ENCODE measurements at regions not wholly inside any gene's neighbourhood (a gene's known extent, or its start where the extent isn't known, plus 50 kb on each side); places are given as distances from the start of the nearest gene placed in this dataset.

DNA sequence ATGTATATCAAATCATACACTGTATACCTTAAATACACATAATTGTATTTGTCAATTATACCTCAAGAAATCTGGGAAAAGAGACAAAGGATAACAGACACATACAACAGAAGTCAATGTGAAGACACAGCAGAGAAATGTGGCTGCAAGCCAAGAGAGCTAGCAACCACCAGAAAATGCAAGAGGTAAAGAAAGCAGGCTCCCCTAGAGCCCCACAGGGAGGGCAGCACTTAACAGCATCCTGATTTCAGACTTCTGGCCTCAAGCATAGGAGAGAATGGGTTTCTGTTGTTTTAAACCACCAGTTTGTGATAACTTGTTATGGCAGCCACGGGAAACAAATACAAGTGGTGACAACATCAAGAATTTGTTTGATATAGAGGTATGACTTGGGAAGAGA is 1197.2 kb downstream of the SORCS1 start:
- no peaks in the 10 kb centered on the region for H3K9me3 ChIP-seq (ENCODE audit: control insufficient read depth in 2 of 2, low read length in 2 of 2)
- H3K27ac ChIP-seq (ENCODE audit: low read depth in 2 of 2, low read length in 2 of 2): no peak overlapping the region
- H3K27me3 ChIP-seq (ENCODE audit: control insufficient read depth in 2 of 2, insufficient read depth in 2 of 2, low read length in 2 of 2): no peaks in the 10 kb centered on the region
- no peaks in the 10 kb centered on the region for H3K36me3 ChIP-seq (ENCODE audit: control insufficient read depth in 2 of 2, insufficient read depth in 2 of 2, low read length in 2 of 2)
- no peaks in the 10 kb centered on the region for H3K4me1 ChIP-seq (ENCODE audit: control insufficient read depth in 2 of 2, insufficient read depth in 2 of 2, low read length in 2 of 2)
- H3K9ac ChIP-seq (ENCODE audit: low read depth in 1 of 2, low read length in 2 of 2): no peak overlapping the region
- no peak overlapping the region for H3K4me3 ChIP-seq (ENCODE audit: low read length in 2 of 2)

DNA sequence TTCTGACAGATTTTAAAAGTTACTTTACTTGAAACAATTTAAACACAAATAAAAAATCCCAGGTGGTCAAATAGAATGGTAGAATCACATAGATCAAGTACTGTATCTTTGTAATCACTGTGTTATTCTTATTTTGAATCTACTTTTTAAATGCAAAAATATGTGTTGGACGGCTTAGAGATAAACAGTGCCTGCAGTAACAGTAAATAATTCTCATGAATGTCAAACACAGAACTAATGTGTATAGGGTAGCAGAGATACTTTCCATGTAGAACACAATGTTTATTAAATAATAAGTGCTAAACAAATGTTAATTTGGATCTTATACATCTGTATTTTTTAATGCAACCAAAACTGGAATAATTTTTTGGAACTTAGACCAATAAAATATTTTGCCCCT is 1199.4 kb downstream of the SORCS1 start:
- H3K36me3 ChIP-seq (ENCODE audit: control insufficient read depth in 2 of 2, insufficient read depth in 2 of 2, low read length in 2 of 2): no peaks in the 10 kb centered on the region
- no peaks in the 10 kb centered on the region for H3K27me3 ChIP-seq (ENCODE audit: control insufficient read depth in 2 of 2, insufficient read depth in 2 of 2, low read length in 2 of 2)
- H3K9me3 ChIP-seq (ENCODE audit: control insufficient read depth in 2 of 2, low read length in 2 of 2): no peaks in the 10 kb centered on the region
- H3K9ac ChIP-seq (ENCODE audit: low read depth in 1 of 2, low read length in 2 of 2): no peak overlapping the region
- H3K27ac ChIP-seq (ENCODE audit: low read depth in 2 of 2, low read length in 2 of 2): no peak overlapping the region
- no peaks in the 10 kb centered on the region for H3K4me1 ChIP-seq (ENCODE audit: control insufficient read depth in 2 of 2, insufficient read depth in 2 of 2, low read length in 2 of 2)
- H3K4me3 ChIP-seq (ENCODE audit: low read length in 2 of 2): no peak overlapping the region

DNA sequence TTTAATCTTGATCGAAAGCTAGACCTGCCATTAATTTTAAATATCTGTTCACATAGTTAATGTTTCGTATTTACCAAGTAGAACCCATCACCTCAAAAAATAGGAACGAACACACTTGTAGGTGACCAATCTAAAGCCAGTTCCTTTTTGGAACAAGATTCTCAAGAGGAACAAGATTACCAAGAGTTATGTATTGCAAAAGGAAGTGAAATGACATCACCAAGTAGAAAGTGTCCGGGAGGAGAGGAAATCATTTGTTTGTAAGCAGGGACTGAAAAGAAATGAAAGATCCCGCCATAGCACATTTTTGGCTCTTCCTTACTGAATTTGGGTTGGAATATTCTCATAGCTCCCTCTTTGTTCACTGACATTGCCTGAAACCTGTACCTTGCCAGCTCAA is 1200.5 kb downstream of the SORCS1 start:
- Histone ChIP-seq H3K36me3 (ENCODE audit: control insufficient read depth in 2 of 2, insufficient read depth in 2 of 2, low read length in 2 of 2) (no peaks in the 10 kb centered on the region), H3K4me3 (ENCODE audit: low read length in 2 of 2) (no peak overlapping the region), H3K27me3 (ENCODE audit: control insufficient read depth in 2 of 2, insufficient read depth in 2 of 2, low read length in 2 of 2) (no peaks in the 10 kb centered on the region), H3K27ac (ENCODE audit: low read depth in 2 of 2, low read length in 2 of 2) (no peak overlapping the region), H3K4me1 (ENCODE audit: control insufficient read depth in 2 of 2, insufficient read depth in 2 of 2, low read length in 2 of 2) (no peaks in the 10 kb centered on the region), H3K9me3 (ENCODE audit: control insufficient read depth in 2 of 2, low read length in 2 of 2) (no peaks in the 10 kb centered on the region), H3K9ac (ENCODE audit: low read depth in 1 of 2, low read length in 2 of 2) (no peak overlapping the region)

DNA sequence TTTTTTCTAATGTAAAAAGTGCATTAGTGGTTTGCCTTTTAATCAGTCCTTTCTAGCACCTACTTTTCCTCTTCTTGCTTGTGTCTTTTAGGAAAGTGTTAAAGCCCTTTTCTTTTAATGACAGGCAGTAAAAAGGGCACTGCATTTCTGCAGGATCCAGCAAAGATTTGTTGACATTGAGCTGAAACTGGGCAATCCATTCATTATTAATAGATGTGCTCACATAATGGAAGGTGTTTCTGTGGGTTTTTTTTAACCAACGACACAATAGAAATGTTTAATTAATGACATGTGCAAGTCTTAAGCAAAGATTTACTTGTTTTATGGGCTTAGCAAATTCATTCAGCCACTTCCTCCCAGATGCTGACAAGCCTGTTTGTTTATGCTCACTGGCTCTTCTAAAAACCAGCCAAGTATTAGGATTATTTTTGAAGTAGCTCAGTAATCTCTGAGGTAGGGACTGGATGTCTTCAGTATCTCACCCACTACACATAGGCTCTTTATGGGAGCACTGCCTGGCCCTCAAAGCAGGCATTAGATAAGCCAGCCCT is 1201.1 kb downstream of the SORCS1 start:
- Histone ChIP-seq H3K27me3 (ENCODE audit: control insufficient read depth in 2 of 2, insufficient read depth in 2 of 2, low read length in 2 of 2) (no peaks in the 10 kb centered on the region), H3K36me3 (ENCODE audit: control insufficient read depth in 2 of 2, insufficient read depth in 2 of 2, low read length in 2 of 2) (no peaks in the 10 kb centered on the region), H3K4me3 (ENCODE audit: low read length in 2 of 2) (no peak overlapping the region), H3K9ac (ENCODE audit: low read depth in 1 of 2, low read length in 2 of 2) (no peak overlapping the region), H3K27ac (ENCODE audit: low read depth in 2 of 2, low read length in 2 of 2) (no peak overlapping the region), H3K4me1 (ENCODE audit: control insufficient read depth in 2 of 2, insufficient read depth in 2 of 2, low read length in 2 of 2) (no peaks in the 10 kb centered on the region), H3K9me3 (ENCODE audit: control insufficient read depth in 2 of 2, low read length in 2 of 2) (no peaks in the 10 kb centered on the region)

DNA sequence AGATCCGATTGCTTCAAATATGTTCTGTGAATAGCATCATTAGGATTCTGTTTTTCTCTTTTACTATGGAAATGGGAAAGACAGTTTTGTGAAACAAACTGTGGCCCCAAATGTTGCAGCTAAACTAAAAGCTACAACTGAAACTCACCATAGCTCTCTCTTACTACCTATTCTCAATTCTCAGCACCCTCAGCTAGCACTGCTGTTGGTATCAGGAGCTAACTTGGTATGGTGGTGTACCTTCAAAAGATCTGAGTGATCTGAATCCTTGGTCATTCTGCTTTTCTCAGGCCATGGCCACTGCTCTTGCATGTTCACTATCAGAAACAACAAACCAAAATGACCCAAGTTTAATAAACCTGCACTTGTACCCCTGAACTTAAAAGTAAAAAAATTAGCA is 1208.0 kb downstream of the SORCS1 start:
- H3K27me3 ChIP-seq (ENCODE audit: control insufficient read depth in 2 of 2, insufficient read depth in 2 of 2, low read length in 2 of 2): no peaks in the 10 kb centered on the region
- no peaks in the 10 kb centered on the region for H3K9me3 ChIP-seq (ENCODE audit: control insufficient read depth in 2 of 2, low read length in 2 of 2)
- no peak overlapping the region for H3K9ac ChIP-seq (ENCODE audit: low read depth in 1 of 2, low read length in 2 of 2)
- no peaks in the 10 kb centered on the region for H3K4me1 ChIP-seq (ENCODE audit: control insufficient read depth in 2 of 2, insufficient read depth in 2 of 2, low read length in 2 of 2)
- H3K27ac ChIP-seq (ENCODE audit: low read depth in 2 of 2, low read length in 2 of 2): no peak overlapping the region
- H3K36me3 ChIP-seq (ENCODE audit: control insufficient read depth in 2 of 2, insufficient read depth in 2 of 2, low read length in 2 of 2): no peaks in the 10 kb centered on the region
- H3K4me3 ChIP-seq (ENCODE audit: low read length in 2 of 2): no peak overlapping the region

DNA sequence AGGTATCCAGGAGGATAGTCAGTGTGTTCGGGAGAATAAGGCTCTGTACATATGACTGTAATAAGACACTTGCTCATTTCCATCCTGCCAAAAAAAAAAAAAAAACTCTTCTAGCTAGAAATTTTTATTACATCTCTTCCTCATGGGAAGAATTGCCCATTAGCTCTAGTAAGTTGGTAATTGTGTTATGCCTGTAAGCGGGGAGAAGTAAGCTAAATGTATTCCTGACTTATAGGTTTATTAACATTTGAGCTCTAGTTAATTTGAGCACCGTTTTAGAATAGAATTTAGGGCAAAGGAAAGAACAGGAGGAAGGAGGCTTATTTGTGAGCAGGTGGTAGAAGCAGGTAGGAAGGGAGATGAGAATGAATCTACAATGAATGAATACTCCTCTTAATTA is 1210.6 kb downstream of the SORCS1 start:
- Histone ChIP-seq H3K4me1 (ENCODE audit: control insufficient read depth in 2 of 2, insufficient read depth in 2 of 2, low read length in 2 of 2) (no peaks in the 10 kb centered on the region), H3K27me3 (ENCODE audit: control insufficient read depth in 2 of 2, insufficient read depth in 2 of 2, low read length in 2 of 2) (no peaks in the 10 kb centered on the region), H3K9ac (ENCODE audit: low read depth in 1 of 2, low read length in 2 of 2) (no peak overlapping the region), H3K36me3 (ENCODE audit: control insufficient read depth in 2 of 2, insufficient read depth in 2 of 2, low read length in 2 of 2) (no peaks in the 10 kb centered on the region), H3K4me3 (ENCODE audit: low read length in 2 of 2) (no peak overlapping the region), H3K27ac (ENCODE audit: low read depth in 2 of 2, low read length in 2 of 2) (no peak overlapping the region), H3K9me3 (ENCODE audit: control insufficient read depth in 2 of 2, low read length in 2 of 2) (no peaks in the 10 kb centered on the region)

DNA sequence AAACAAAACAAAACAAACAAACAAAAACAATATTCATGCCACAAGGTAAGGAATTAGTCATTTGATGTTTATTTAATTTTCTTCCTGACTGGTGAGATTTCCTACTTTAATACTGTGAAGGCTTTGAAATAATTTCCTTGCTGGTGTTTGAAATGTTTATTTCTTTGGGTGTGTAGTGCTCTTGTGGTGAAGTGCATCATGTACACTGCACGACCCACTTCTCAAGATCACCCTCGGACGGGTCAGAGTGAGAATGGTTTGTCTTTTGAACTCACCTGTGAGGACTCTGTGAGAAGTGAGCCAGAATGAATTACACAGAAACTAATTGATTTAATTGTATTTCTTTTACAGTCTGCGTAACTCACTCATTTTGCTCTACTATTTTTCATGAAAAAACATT is 1211.5 kb downstream of the SORCS1 start:
- no peak overlapping the region for H3K4me3 ChIP-seq (ENCODE audit: low read length in 2 of 2)
- no peak overlapping the region for H3K27ac ChIP-seq (ENCODE audit: low read depth in 2 of 2, low read length in 2 of 2)
- no peaks in the 10 kb centered on the region for H3K27me3 ChIP-seq (ENCODE audit: control insufficient read depth in 2 of 2, insufficient read depth in 2 of 2, low read length in 2 of 2)
- H3K4me1 ChIP-seq (ENCODE audit: control insufficient read depth in 2 of 2, insufficient read depth in 2 of 2, low read length in 2 of 2): no peaks in the 10 kb centered on the region
- H3K9me3 ChIP-seq (ENCODE audit: control insufficient read depth in 2 of 2, low read length in 2 of 2): no peaks in the 10 kb centered on the region
- H3K36me3 ChIP-seq (ENCODE audit: control insufficient read depth in 2 of 2, insufficient read depth in 2 of 2, low read length in 2 of 2): no peaks in the 10 kb centered on the region
- H3K9ac ChIP-seq (ENCODE audit: low read depth in 1 of 2, low read length in 2 of 2): no peak overlapping the region

DNA sequence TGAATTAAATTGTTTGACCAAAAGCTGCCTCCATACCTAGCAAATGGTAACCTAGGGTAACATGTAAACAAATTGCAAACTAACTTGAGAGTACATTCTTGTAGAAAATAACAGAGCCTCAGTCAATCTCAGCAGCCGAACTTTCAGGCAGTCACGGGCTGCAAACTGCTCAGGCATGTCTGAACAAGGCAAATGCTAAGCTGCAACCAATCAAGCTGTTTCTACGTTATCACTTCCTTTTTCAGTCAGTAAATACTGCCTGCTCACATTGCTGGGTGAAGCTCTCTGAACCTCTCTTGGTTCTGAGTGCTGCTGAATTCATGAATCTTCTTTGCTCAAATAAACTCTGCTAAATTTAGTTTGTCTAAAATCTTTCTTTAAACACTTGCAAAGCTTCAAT is 1212.4 kb downstream of the SORCS1 start:
- Histone ChIP-seq H3K9ac (ENCODE audit: low read depth in 1 of 2, low read length in 2 of 2) (no peak overlapping the region), H3K4me1 (ENCODE audit: control insufficient read depth in 2 of 2, insufficient read depth in 2 of 2, low read length in 2 of 2) (no peaks in the 10 kb centered on the region), H3K27ac (ENCODE audit: low read depth in 2 of 2, low read length in 2 of 2) (no peak overlapping the region), H3K27me3 (ENCODE audit: control insufficient read depth in 2 of 2, insufficient read depth in 2 of 2, low read length in 2 of 2) (no peaks in the 10 kb centered on the region), H3K9me3 (ENCODE audit: control insufficient read depth in 2 of 2, low read length in 2 of 2) (no peaks in the 10 kb centered on the region), H3K4me3 (ENCODE audit: low read length in 2 of 2) (no peak overlapping the region), H3K36me3 (ENCODE audit: control insufficient read depth in 2 of 2, insufficient read depth in 2 of 2, low read length in 2 of 2) (no peaks in the 10 kb centered on the region)

DNA sequence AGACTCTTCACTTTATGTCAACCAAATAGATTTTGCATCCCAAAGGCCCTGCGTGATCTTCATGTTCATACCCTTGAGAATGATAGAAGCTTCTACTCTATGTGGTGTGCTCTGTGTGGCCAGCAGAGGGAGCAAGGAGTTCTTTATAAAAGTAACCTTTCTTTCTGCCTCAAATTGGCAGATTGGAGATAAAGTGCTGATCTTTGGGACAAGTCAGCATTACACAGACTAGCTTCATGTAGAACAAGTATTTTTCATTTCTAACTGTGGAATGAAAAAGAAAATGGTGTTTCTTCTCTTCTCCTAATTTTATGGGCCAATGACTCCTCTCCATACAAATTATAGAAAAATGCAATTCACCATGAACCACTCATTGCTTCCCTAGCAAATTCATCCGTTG is 1214.1 kb downstream of the SORCS1 start:
- Histone ChIP-seq H3K36me3 (ENCODE audit: control insufficient read depth in 2 of 2, insufficient read depth in 2 of 2, low read length in 2 of 2) (no peaks in the 10 kb centered on the region), H3K4me1 (ENCODE audit: control insufficient read depth in 2 of 2, insufficient read depth in 2 of 2, low read length in 2 of 2) (no peaks in the 10 kb centered on the region), H3K4me3 (ENCODE audit: low read length in 2 of 2) (no peak overlapping the region), H3K27ac (ENCODE audit: low read depth in 2 of 2, low read length in 2 of 2) (no peak overlapping the region), H3K9me3 (ENCODE audit: control insufficient read depth in 2 of 2, low read length in 2 of 2) (no peaks in the 10 kb centered on the region), H3K27me3 (ENCODE audit: control insufficient read depth in 2 of 2, insufficient read depth in 2 of 2, low read length in 2 of 2) (no peaks in the 10 kb centered on the region), H3K9ac (ENCODE audit: low read depth in 1 of 2, low read length in 2 of 2) (no peak overlapping the region)

DNA sequence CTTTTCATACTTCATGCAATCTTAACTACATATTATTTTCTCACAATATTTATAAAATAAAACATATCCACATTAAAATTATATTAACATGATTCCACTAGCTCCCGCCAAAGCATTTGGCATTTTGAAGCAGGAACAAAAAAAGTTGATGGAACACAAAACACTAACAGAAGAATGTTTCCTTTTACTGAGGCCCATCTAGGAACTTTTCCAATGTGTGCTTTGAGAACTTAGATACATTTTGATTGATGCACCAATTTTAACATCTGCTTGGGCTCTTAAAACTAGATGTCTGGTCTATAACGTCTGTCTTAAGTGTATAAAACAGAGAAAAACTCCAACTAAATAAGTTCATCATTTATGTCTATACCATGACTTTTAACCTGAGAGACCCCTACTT is 1214.8 kb downstream of the SORCS1 start:
- no peaks in the 10 kb centered on the region for H3K27me3 ChIP-seq (ENCODE audit: control insufficient read depth in 2 of 2, insufficient read depth in 2 of 2, low read length in 2 of 2)
- no peak overlapping the region for H3K4me3 ChIP-seq (ENCODE audit: low read length in 2 of 2)
- no peak overlapping the region for H3K27ac ChIP-seq (ENCODE audit: low read depth in 2 of 2, low read length in 2 of 2)
- H3K4me1 ChIP-seq (ENCODE audit: control insufficient read depth in 2 of 2, insufficient read depth in 2 of 2, low read length in 2 of 2): no peaks in the 10 kb centered on the region
- H3K36me3 ChIP-seq (ENCODE audit: control insufficient read depth in 2 of 2, insufficient read depth in 2 of 2, low read length in 2 of 2): no peaks in the 10 kb centered on the region
- H3K9ac ChIP-seq (ENCODE audit: low read depth in 1 of 2, low read length in 2 of 2): no peak overlapping the region
- H3K9me3 ChIP-seq (ENCODE audit: control insufficient read depth in 2 of 2, low read length in 2 of 2): no peaks in the 10 kb centered on the region

Data from mucosa of rectum (tissue), 2 donors.